ENCODE measurements at regions not wholly inside any gene's neighbourhood (a gene's known extent, or its start where the extent isn't known, plus 50 kb on each side); places are given as distances from the start of the nearest gene placed in this dataset.
"Not testable (repeated sequence)": the region's sequence is repeated elsewhere in the genome, so short reads cannot be mapped to it uniquely, and the experiment has no call there.

- DNase-seq, result no peak
Observed at GRCh38 chr17:64784353-64785010, 122.4 kb upstream of the SMURF2 start.

GRCh38 chr17:64783556-64784352 is 121.6 kb upstream of the SMURF2 start:
- DNase-seq, result no peak

- DNase-seq, result peak in 1 of 2 experiments; percentile 26
Observed at GRCh38 chr17:64783031-64783461, 120.9 kb upstream of the SMURF2 start.

GRCh38 chr17:64781810-64782555 is 119.9 kb upstream of the SMURF2 start:
- DNase-seq, result no peak

GRCh38 chr17:64781014-64781756 is 119.1 kb upstream of the SMURF2 start:
- DNase-seq, result peak; percentile 64 to 72

GRCh38 chr17:64780096-64781013 is 118.2 kb upstream of the SMURF2 start:
- DNase-seq, result peak; percentile 83 to 87

- no peak for DNase-seq
Observed at GRCh38 chr17:64779376-64780095, 117.4 kb upstream of the SMURF2 start.

- not testable (repeated sequence) for DNase-seq
Observed at GRCh38 chr17:64779098-64779375, 116.9 kb upstream of the SMURF2 start.

- DNase-seq, result no peak
Observed at GRCh38 chr17:64778240-64779097, 116.4 kb upstream of the SMURF2 start.

GRCh38 chr17:64777415-64778239 is 115.5 kb upstream of the SMURF2 start:
- no peak for DNase-seq

GRCh38 chr17:64776720-64777414 is 114.8 kb upstream of the SMURF2 start:
- peak; percentile 75 to 77 for DNase-seq

GRCh38 chr17:64775701-64776570 is 113.8 kb upstream of the SMURF2 start:
- no peak for DNase-seq

- no peak for DNase-seq
Observed at GRCh38 chr17:64774888-64775540, 112.9 kb upstream of the SMURF2 start.

- peak in 1 of 2 experiments; percentile 20 for DNase-seq
Observed at GRCh38 chr17:64773836-64774761, 112.0 kb upstream of the SMURF2 start.

- no peak for DNase-seq
Observed at GRCh38 chr17:64773386-64773835, 111.3 kb upstream of the SMURF2 start.

- DNase-seq, result no peak
Observed at GRCh38 chr17:64772845-64773299, 110.8 kb upstream of the SMURF2 start.

Data from activated CD4-positive, alpha-beta T cell treated with anti-CD3 and anti-CD28 coated beads, Interleukin-2, amount 50 U/mL, for 48 hours (primary cell).